ENCODE measurements at regions not wholly inside any gene's neighbourhood (a gene's known extent, or its start where the extent isn't known, plus 50 kb on each side); places are given as distances from the start of the nearest gene placed in this dataset.

- Histone ChIP-seq H3K4me3 (ENCODE audit: low read depth in 1 of 2, low read length in 2 of 2) (no peak overlapping the region), H3K27me3 (ENCODE audit: insufficient read depth, low read length, poor library complexity) (no peaks in the 10 kb centered on the region), H3K4me1 (ENCODE audit: insufficient read depth, low read length) (no peaks in the 10 kb centered on the region), H2AFZ (ENCODE audit: low read depth, low read length) (no peak overlapping the region), H3K9ac (ENCODE audit: low read depth, low read length) (no peak overlapping the region), H3K4me2 (ENCODE audit: insufficient read depth, low read length) (no peak overlapping the region), H3K27ac (ENCODE audit: low read length) (no peak overlapping the region), H3K79me2 (ENCODE audit: insufficient read depth, low read length) (no peaks in the 10 kb centered on the region), H3K9me3 (ENCODE audit: insufficient read depth, low read length, severe bottlenecking) (no peaks in the 10 kb centered on the region), H3K36me3 (ENCODE audit: insufficient read depth, low read length) (no peaks in the 10 kb centered on the region), H4K20me1 (ENCODE audit: insufficient read depth, low read length) (no peaks in the 10 kb centered on the region)
- TF ChIP-seq CTCF (IDR thresholded peaks at IDR 0.05; ENCODE audit: borderline replicate concordance, extremely low read depth, low read length, poor library complexity, severe bottlenecking): no peak
- TF ChIP-seq EZH2 (IDR thresholded peaks at IDR 0.05; ENCODE audit: borderline replicate concordance, low read depth, low read length, severe bottlenecking): no peak
- ATAC-seq (ENCODE audit: insufficient read depth, low read depth) (no peak), DNase-seq (no peak)
These were observed 127.0 kb downstream of the INHBB start for GRCh38 chr2:120472891-120473309.

DNA sequence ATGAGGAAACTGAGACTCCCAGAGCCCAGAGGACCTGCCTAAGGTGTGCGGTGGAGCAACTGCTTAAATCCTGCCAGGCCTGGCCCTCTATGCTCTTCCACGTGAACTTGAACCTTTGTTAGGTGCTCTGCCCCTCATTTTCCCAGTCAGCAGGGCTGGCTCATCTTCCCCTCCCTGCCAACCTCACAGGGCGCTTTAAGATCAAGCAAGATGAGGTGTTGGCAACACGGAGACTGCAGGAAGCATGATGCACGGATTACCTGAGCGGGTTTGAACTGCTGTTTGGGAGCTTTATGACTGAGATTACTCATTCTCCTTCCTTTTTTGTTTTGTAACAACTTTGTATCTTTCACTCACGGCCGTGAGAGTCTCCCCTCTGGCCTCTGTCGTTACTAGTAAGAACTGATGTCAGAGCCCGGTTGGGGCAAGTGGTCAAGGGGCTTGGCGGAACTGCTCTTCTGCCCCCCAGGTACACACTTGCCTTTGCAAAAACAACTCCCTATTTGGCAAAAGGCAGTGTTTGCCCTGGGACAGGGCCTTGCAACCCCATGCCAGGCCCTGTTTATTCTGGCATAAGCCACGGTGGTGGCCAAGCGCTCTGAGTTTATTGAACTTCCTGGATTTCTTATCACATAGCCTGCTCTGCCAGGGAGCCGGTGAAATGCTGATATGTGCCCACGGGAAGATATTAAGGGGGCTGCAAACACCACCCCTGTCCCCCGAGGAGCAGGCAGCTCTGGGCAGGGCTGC lies 127.8 kb downstream of the INHBB start:
- Histone ChIP-seq H3K27ac (ENCODE audit: low read length) (no peak overlapping the region), H3K36me3 (ENCODE audit: insufficient read depth, low read length) (no peaks in the 10 kb centered on the region), H3K9ac (ENCODE audit: low read depth, low read length) (no peak overlapping the region), H4K20me1 (ENCODE audit: insufficient read depth, low read length) (no peaks in the 10 kb centered on the region), H3K4me2 (ENCODE audit: insufficient read depth, low read length) (no peak overlapping the region), H3K4me3 (ENCODE audit: low read depth in 1 of 2, low read length in 2 of 2) (no peak overlapping the region), H3K27me3 (ENCODE audit: insufficient read depth, low read length, poor library complexity) (no peaks in the 10 kb centered on the region), H3K4me1 (ENCODE audit: insufficient read depth, low read length) (no peaks in the 10 kb centered on the region), H3K79me2 (ENCODE audit: insufficient read depth, low read length) (no peaks in the 10 kb centered on the region), H3K9me3 (ENCODE audit: insufficient read depth, low read length, severe bottlenecking) (no peaks in the 10 kb centered on the region), H2AFZ (ENCODE audit: low read depth, low read length) (no peak overlapping the region)
- ATAC-seq (ENCODE audit: insufficient read depth, low read depth): no peak
- TF ChIP-seq EZH2 (IDR thresholded peaks at IDR 0.05; ENCODE audit: borderline replicate concordance, low read depth, low read length, severe bottlenecking) (no peak), CTCF (IDR thresholded peaks at IDR 0.05; ENCODE audit: borderline replicate concordance, extremely low read depth, low read length, poor library complexity, severe bottlenecking) (no peak)
- DNase-seq: no peak

- Histone ChIP-seq H2AFZ (ENCODE audit: low read depth, low read length) (no peak overlapping the region), H3K27me3 (ENCODE audit: insufficient read depth, low read length, poor library complexity) (no peaks in the 10 kb centered on the region), H3K79me2 (ENCODE audit: insufficient read depth, low read length) (no peaks in the 10 kb centered on the region), H3K4me3 (ENCODE audit: low read depth in 1 of 2, low read length in 2 of 2) (no peak overlapping the region), H3K27ac (ENCODE audit: low read length) (no peak overlapping the region), H3K36me3 (ENCODE audit: insufficient read depth, low read length) (no peaks in the 10 kb centered on the region), H3K4me1 (ENCODE audit: insufficient read depth, low read length) (no peaks in the 10 kb centered on the region), H3K9me3 (ENCODE audit: insufficient read depth, low read length, severe bottlenecking) (no peaks in the 10 kb centered on the region), H3K4me2 (ENCODE audit: insufficient read depth, low read length) (no peak overlapping the region), H4K20me1 (ENCODE audit: insufficient read depth, low read length) (no peaks in the 10 kb centered on the region), H3K9ac (ENCODE audit: low read depth, low read length) (no peak overlapping the region)
- DNase-seq: no peak
- ATAC-seq (ENCODE audit: insufficient read depth, low read depth): no peak
- TF ChIP-seq CTCF (IDR thresholded peaks at IDR 0.05; ENCODE audit: borderline replicate concordance, extremely low read depth, low read length, poor library complexity, severe bottlenecking) (no peak), EZH2 (IDR thresholded peaks at IDR 0.05; ENCODE audit: borderline replicate concordance, low read depth, low read length, severe bottlenecking) (no peak)
These were observed 128.6 kb downstream of the INHBB start for GRCh38 chr2:120474486-120474885.
